DOHH2 (cell line): ENCODE measurements at regions not wholly inside any gene's neighbourhood (a gene's known extent, or its start where the extent isn't known, plus 50 kb on each side); places are given as distances from the start of the nearest gene placed in this dataset.

Experiments
- H3F3A ChIP-seq: fragments of 200-600 bp; sonication (generic), shearing (Covaris generic); 2 replicates; pipeline ENCODE4 v1.6.0; 2016; ENCODE audit warnings: antibody characterized with exemption, mild to moderate bottlenecking; ENCODE audit not compliant: control insufficient read depth, insufficient read depth
- H3K27ac ChIP-seq: fragments of 200-600 bp; sonication (generic); 2 replicates; pipeline ENCODE4 v1.5.1; 2014; ENCODE audit warnings: low read depth, mild to moderate bottlenecking, low read length, moderate library complexity
- H3K27me3 ChIP-seq: fragments of 200-600 bp; sonication (generic); 2 replicates; pipeline ENCODE4 v1.6.1; 2014; ENCODE audit warnings: mild to moderate bottlenecking, low read length, mixed read lengths; ENCODE audit not compliant: control insufficient read depth
- H3K36me3 ChIP-seq: fragments of 200-600 bp; sonication (generic); 2 replicates; pipeline ENCODE4 v1.6.1; 2014; ENCODE audit warnings: mild to moderate bottlenecking, low read length, moderate library complexity, mixed read lengths; ENCODE audit not compliant: control insufficient read depth
- H3K4me1 ChIP-seq: fragments of 200-600 bp; sonication (generic); 2 replicates; pipeline ENCODE4 v1.6.1; 2014; ENCODE audit warnings: mild to moderate bottlenecking, low read length, mixed read lengths; ENCODE audit not compliant: control insufficient read depth
- H3K4me2 ChIP-seq: fragments of 200-600 bp; sonication (generic); 2 replicates; pipeline ENCODE4 v1.6.0; 2014; ENCODE audit warnings: mild to moderate bottlenecking, low read length, moderate library complexity
- H3K4me3 ChIP-seq: fragments of 200-600 bp; sonication (generic); 2 replicates; pipeline ENCODE4 v1.5.1; 2014; ENCODE audit warnings: mild to moderate bottlenecking, low read length, mixed read lengths
- H3K79me2 ChIP-seq: fragments of 200-600 bp; sonication (generic); 2 replicates; pipeline ENCODE4 v1.6.1; 2014; ENCODE audit warnings: mild to moderate bottlenecking, low read length, mixed read lengths; ENCODE audit not compliant: control insufficient read depth
- H3K9me2 ChIP-seq: fragments of 200-600 bp; sonication (generic); replicated peaks from 2 replicates; pipeline ENCODE4 v1.6.1; 2014; ENCODE audit warnings: mild to moderate bottlenecking, low read length, mixed read lengths; ENCODE audit not compliant: control insufficient read depth
- H3K9me3 ChIP-seq: fragments of 200-600 bp; sonication (generic); 2 replicates; pipeline ENCODE4 v1.6.1; 2014; ENCODE audit warnings: antibody characterized with exemption, low read length, mixed read lengths; ENCODE audit not compliant: control insufficient read depth, insufficient read depth
- H4K20me1 ChIP-seq: fragments of 200-600 bp; sonication (generic); 2 replicates; pipeline ENCODE4 v1.6.0; 2014; ENCODE audit warnings: low read depth, mild to moderate bottlenecking, antibody characterized with exemption, low read length, moderate library complexity; ENCODE audit not compliant: control insufficient read depth, insufficient read depth
- CTCF ChIP-seq: fragments of 200-600 bp; sonication (generic); IDR thresholded peaks from one replicate; pipeline ENCODE4 v1.5.1; 2014; ENCODE audit warnings: antibody characterized with exemption, mild to moderate bottlenecking, low read depth, low read length; ENCODE audit not compliant: poor library complexity, severe bottlenecking
- EZH2phosphoT487 ChIP-seq: fragments of 200-600 bp; sonication (generic); IDR thresholded peaks from 2 replicates; pipeline ENCODE4 v1.6.1; 2017; ENCODE audit warnings: borderline replicate concordance, mild to moderate bottlenecking, antibody characterized with exemption, low read length, moderate library complexity, mixed read lengths

GRCh38 chr18:4765401-4765800 is 310.3 kb upstream of the DLGAP1 start:
- Histone ChIP-seq H3K27ac (no peak overlapping the region), H3K27me3 (no peaks in the 10 kb centered on the region), H4K20me1 (no peaks in the 10 kb centered on the region), H3K9me3 (no peaks in the 10 kb centered on the region), H3F3A (no peaks in the 10 kb centered on the region), H3K4me1 (peaks cover 6% of the 10 kb centered on the region), H3K9me2 (no peaks in the 10 kb centered on the region), H3K79me2 (no peaks in the 10 kb centered on the region), H3K4me3 (no peak overlapping the region), H3K4me2 (no peak overlapping the region), H3K36me3 (no peaks in the 10 kb centered on the region)
- TF ChIP-seq EZH2phosphoT487 = no peak
- no peak for TF ChIP-seq CTCF

- Histone ChIP-seq H3K9me3 (no peaks in the 10 kb centered on the region), H3K27ac (no peak overlapping the region), H3K4me1 (peaks cover 15% of the 10 kb centered on the region), H3F3A (no peaks in the 10 kb centered on the region), H3K9me2 (no peaks in the 10 kb centered on the region), H3K79me2 (no peaks in the 10 kb centered on the region), H3K4me3 (no peak overlapping the region), H3K36me3 (no peaks in the 10 kb centered on the region), H3K27me3 (no peaks in the 10 kb centered on the region), H3K4me2 (no peak overlapping the region), H4K20me1 (no peaks in the 10 kb centered on the region)
- TF ChIP-seq CTCF (no peak), EZH2phosphoT487 (no peak)
Measured at GRCh38 chr18:4762330-4762729, 307.2 kb upstream of the DLGAP1 start.

- Histone ChIP-seq H3K4me1 (peaks cover 35% of the 10 kb centered on the region), H3K27ac (no peak overlapping the region), H4K20me1 (no peaks in the 10 kb centered on the region), H3K4me3 (no peak overlapping the region), H3K9me3 (no peaks in the 10 kb centered on the region), H3K9me2 (no peaks in the 10 kb centered on the region), H3K4me2 (no peak overlapping the region), H3K79me2 (no peaks in the 10 kb centered on the region), H3K36me3 (no peaks in the 10 kb centered on the region), H3K27me3 (no peaks in the 10 kb centered on the region), H3F3A (peaks cover 5% of the 10 kb centered on the region; the same call in 1 of the 2 replicates)
- no peak for TF ChIP-seq CTCF
- no peak for TF ChIP-seq EZH2phosphoT487
Measured at GRCh38 chr18:4758980-4759379, 303.9 kb upstream of the DLGAP1 start.
